ENCODE measurements at regions not wholly inside any gene's neighbourhood (a gene's known extent, or its start where the extent isn't known, plus 50 kb on each side); places are given as distances from the start of the nearest gene placed in this dataset.

- TF ChIP-seq CTCF (IDR thresholded peaks at IDR 0.05; ENCODE audit: insufficient read depth, low read depth, low read length, missing control alignments), result no peak
- no peak for DNase-seq (ENCODE audit: low read depth)
Observed at GRCh38 chr4:126441173-126442035, 1126.6 kb downstream of the FAT4 start.

GRCh38 chr4:126445596-126445995 is 1130.8 kb downstream of the FAT4 start:
- no peak for DNase-seq (ENCODE audit: low read depth)
- TF ChIP-seq CTCF (IDR thresholded peaks at IDR 0.05; ENCODE audit: insufficient read depth, low read depth, low read length, missing control alignments), result no peak
- no peak overlapping the region for H3K4me3 ChIP-seq (ENCODE audit: low read depth, low read length)

More at GRCh38 chr4:126441173-126442035, 1126.6 kb downstream of the FAT4 start:
- no peak overlapping the region for H3K4me3 ChIP-seq (ENCODE audit: low read depth, low read length)

GRCh38 chr4:126446917-126447316 is 1132.2 kb downstream of the FAT4 start:
- DNase-seq (ENCODE audit: low read depth), result no peak
- no peak for TF ChIP-seq CTCF (IDR thresholded peaks at IDR 0.05; ENCODE audit: insufficient read depth, low read depth, low read length, missing control alignments)
- no peak overlapping the region for H3K4me3 ChIP-seq (ENCODE audit: low read depth, low read length)

- TF ChIP-seq CTCF (IDR thresholded peaks at IDR 0.05; ENCODE audit: insufficient read depth, low read depth, low read length, missing control alignments), result no peak
- no peak overlapping the region for H3K4me3 ChIP-seq (ENCODE audit: low read depth, low read length)
- DNase-seq (ENCODE audit: low read depth), result no peak
Observed at GRCh38 chr4:126448086-126448845, 1133.5 kb downstream of the FAT4 start.

- DNase-seq (ENCODE audit: low read depth), result no peak
Observed at GRCh38 chr4:126451237-126451873, 1136.6 kb downstream of the FAT4 start.

GRCh38 chr4:126455865-126456264 is 1141.1 kb downstream of the FAT4 start:
- no peak for DNase-seq (ENCODE audit: low read depth)
- no peak for TF ChIP-seq CTCF (IDR thresholded peaks at IDR 0.05; ENCODE audit: insufficient read depth, low read depth, low read length, missing control alignments)
- no peak overlapping the region for H3K4me3 ChIP-seq (ENCODE audit: low read depth, low read length)

More at GRCh38 chr4:126451237-126451873, 1136.6 kb downstream of the FAT4 start:
- TF ChIP-seq CTCF (IDR thresholded peaks at IDR 0.05; ENCODE audit: insufficient read depth, low read depth, low read length, missing control alignments), result no peak
- H3K4me3 ChIP-seq (ENCODE audit: low read depth, low read length), result no peak overlapping the region

Measured in GM12865 (cell line).